AG08395 (cell line): ENCODE measurements at regions not wholly inside any gene's neighbourhood (a gene's known extent, or its start where the extent isn't known, plus 50 kb on each side); places are given as distances from the start of the nearest gene placed in this dataset.

ENCODE experiments used
- DNase-seq: peaks from one replicate; pipeline ENCODE4 v3.0.0; 2012; ENCODE audit warnings: mixed read lengths, low spot score

DNA sequence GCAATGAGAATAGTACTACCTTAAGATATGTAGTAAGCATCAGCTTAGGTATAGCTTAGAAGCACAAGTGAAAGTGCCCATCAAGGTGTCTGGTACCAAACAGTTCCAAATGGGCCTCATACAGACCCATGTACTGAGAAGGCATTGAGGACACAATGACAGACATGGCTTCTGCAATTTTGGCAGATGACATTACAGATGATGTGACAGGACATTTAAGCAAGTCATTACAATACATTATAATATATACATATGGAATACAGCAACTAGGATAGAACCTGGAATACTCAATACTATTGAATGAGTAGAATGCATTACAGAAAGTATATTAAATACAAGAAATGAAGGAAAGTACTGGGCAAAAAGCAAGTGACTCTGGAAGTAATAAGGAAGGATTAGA is 256.4 kb downstream of the GXYLT1 start:
- no peak for DNase-seq

DNA sequence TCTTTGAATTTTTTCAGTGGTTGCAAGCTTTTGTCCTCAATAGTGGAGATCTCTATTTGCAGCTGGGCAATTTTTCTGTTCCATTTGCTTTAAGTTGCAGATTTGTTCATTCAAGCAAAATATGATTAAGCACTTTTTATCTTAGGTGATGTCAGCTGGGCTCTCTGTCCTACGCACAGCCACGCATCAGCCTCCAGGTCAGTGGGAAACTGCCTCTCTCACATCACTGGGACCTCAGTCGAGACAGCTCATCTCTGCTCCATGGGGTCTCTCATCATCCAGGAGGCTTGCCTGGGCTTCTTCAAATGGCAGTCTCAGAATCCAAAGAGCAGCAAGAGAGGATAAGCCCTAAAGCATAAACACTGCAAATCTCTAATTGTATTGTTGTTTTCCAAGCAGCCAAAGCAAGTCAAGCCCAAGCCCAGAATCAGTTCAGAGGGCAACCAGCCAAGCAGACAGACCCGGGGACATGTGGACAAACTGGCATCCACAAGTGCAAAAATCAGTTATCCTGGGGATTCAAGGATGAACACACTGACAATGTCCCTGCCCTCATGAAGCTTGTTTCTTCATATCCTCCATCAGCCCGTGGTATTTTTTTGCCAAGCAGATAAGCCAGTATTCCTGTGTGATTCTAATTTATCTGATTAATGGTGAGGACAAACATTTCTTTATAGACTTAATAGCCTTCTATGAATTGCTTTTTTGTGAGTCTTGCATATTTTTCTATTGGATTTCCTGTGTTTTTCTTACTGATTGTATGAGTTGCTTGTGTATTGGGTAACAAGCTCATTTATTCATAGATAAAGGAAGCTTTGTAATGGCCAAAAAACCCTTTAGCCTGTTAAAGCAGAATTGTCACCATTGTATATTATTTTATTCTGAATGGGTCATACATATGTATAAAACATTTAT is 262.5 kb downstream of the GXYLT1 start:
- DNase-seq: no peak

DNA sequence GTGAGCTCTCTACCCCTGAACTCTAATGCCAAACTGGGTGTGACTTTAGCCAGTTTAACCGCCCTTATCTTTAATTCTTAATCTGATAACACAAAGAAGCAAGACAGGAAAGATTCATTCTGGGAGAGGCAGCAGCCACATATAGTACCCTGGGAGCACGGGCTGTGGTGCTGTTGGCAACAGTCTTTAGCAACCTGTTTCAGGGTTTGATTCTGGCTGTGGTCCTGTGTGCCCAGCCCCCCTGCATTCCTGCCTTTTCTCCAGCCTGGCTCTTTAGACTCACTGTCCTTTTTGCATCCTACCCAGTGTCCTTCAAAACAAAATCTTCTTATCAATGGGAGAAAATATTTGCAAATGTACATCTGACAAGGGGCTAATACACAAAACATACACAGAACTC is 275.2 kb downstream of the GXYLT1 start:
- DNase-seq: no peak

DNA sequence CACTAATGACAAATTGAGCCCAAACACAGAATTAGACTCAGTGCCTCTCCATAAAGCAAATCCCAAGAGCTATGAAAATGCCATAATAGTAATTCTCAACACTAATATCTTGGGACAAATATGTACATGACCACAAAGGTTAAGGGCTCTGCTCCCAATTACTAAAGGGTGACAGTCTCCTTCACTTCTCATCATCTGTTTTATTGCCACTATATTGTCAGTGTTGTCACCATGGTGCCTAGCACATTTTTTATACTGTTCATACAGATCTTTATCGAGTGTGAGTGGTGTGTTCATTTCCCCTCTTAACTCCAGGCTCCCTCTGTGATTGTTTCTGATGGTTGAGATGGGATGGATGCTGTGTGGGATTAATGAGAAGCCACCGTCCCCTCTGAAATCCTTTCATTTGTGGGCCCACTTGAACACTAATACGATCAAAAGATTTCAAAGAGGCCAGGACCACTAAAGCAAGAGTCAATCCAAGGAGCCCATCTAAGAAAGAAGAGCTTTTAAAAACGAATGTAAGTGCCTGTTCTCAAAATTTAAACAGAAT is 277.7 kb downstream of the GXYLT1 start:
- no peak for DNase-seq

DNA sequence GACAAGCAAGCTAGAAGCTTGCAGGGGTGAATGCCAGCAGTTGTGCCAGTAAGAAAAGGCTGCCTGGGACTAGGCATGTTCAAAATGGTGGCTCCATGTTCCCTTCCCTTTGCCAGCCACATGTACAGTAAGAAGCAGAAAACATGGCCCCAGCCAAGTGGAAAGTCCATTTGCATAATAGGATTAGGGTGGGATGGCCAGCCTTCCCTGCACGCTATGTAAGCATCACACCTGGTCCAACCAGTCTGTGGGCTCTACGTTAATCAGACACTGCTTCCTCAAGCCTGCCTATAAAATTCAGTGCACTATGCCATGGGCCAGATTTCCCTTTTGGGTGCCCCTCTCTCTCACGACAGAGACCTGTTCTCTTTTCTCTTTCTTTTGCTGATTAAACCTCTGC is 288.4 kb downstream of the GXYLT1 start:
- DNase-seq: no peak

DNA sequence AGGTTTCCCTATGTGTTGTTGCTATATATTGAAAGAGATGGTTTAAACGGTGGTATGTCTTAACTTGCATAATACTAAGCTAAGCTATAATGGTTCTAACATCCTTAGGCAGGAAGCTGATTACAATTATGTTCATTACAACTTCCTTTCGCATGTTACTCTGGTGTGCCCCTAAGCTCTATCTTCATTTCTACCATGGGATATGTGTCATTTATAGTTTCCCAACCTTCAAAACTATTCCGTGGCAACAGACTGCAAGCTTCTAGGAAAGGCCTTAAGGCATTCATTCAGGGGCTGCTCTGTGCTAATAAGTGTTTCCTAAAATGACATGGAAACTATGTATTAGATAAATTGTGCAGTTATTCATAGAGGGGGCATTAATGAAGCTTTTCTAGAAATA is 294.6 kb downstream of the GXYLT1 start:
- DNase-seq: no peak

DNA sequence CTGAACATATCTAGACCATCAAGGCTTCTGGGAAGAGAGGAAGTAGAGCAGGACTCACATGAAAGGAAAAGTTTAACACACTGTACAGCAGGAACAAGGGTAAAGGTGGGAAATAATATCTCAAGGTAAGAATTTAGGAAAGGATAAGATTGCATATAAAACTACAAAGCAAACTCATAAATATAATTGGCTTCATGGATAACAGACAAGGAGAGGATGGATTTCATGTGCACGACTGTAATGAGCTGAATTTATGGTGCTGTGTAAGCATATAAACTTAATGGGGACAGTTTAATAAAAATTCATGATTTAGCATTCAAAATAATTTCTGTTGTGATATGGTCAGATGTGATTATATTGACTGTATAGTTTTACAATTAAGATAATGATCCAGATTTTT is 298.0 kb downstream of the GXYLT1 start:
- no peak for DNase-seq

DNA sequence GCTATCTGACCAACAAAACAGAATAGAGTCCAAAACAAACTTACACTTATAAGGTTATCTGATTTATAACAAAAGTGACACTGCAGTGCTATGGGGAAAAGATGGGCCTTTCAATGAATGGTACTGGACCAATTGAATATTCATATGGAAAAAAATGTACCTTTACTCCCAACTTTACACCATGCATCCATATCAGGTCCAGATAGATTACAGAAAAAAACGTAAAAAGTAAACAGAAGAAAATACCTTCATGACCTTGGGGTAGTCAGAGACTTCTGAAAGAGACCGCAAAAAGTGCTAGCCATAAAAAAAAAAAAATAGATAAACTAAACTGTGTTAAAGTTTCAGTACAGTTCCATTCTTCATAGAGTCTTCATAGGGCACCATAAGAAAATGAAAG is 308.3 kb downstream of the GXYLT1 start:
- DNase-seq: no peak

DNA sequence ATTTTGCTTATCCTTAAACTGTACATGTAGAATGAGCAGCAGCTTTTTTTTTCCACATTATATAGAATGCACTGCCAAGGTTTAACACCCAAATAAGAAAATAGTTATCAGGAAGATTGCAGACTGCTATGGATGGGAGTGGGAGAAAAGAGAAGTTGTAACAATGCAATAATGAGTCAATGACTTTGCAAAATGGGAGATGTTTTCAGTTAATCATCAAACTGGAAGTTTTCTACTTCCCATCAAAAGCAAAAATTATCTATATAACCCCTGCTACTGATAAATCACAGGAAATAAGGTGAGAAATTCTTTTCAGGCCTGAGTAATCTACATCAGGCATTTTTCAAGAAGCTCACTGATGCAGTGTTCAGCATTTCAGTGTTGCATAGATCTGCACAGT is 309.1 kb downstream of the GXYLT1 start:
- DNase-seq: no peak

DNA sequence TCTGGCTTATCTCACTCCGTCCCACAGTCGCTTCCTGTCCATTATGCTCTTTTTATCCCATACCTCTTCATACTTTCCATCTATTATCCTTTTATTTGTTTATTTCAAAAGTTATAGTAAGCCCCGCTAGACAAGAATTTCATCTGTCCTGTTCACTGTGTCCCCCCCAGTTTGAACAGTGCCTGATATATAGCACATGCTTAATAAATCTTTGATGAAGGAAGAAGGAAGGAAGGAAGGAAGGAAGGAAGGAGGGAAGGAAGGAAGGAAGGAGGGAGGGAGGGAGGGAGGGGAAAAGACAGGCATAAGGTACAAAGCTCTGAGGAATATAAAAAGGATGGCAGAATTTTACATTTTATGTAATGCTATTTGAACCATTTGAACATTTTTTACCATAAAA is 324.7 kb downstream of the GXYLT1 start:
- no peak for DNase-seq

DNA sequence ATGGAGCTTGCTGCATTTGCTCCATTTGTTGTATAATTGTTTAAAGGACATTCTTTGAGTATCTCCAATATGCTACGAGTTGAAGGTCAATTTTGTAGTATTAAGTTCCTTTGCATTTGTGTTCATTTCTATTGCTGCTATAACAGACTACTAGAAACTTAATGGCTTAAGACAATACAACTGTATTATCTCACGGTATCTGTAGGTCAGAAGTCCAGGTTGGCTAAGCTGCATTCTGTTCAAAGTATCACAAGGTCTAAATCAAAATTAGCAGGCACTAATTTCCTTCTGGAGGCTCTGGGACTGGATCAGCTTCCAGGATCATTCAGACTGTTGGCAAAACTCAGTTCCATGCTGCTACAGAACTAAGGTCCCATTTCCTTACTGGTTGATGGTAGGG is 340.6 kb downstream of the GXYLT1 start:
- DNase-seq: no peak

DNA sequence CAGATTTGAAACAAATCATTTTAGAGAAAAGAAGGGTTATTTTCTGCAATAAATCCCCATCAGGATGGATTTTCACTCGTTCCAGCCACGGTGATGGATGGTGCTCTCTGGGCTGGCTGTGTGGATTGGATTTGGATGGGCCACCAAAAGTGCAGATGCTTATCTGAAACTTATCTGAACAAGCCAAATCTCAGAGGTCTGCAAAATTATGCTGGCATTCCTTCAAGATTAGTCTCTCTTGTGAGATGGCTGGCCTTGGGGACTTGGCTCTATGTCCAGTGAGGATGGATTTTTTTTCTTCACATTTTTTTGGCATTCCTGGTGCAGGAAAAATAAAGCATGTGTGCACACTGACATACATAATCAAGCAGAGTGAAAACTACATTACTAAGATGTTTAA is 341.9 kb downstream of the GXYLT1 start:
- no peak for DNase-seq

DNA sequence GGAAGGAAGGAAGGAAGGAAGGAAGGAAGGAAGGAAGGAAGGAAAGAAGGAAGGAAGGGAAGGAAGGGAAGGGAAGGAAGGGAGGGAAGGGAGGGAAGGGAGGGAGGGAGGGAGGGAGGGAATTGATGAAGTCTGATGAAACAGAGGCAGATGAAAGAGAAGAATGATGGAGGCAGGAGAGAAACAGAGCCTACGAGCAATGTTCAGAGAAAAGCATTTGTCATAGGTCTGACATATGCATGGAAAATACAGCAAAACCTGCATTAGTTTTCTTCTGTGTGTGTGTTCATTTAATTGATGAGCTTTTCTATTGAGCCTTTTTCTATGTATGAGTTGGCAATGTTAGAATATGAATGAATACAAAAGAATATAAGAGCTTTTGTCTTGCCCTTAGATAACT is 343.4 kb downstream of the GXYLT1 start:
- DNase-seq: no peak

DNA sequence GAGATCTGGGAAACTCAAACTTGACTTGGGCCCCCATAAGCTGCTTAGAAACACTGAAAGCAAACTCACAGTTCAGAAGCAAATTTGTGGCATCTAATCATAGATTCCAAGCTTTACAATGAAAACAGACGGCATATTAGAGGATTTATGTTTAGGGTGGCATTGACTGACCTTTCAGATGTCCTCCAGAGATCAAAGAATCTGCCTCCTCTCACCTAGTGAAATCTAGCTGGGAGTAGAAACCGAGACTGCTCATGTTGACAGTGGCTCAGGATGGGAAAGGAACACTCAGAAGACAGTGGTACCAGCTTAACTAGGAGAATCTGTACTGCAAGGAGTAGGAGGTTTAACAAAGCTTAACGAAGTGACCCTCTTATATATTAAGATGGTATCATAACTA is 345.0 kb downstream of the GXYLT1 start:
- DNase-seq: no peak

DNA sequence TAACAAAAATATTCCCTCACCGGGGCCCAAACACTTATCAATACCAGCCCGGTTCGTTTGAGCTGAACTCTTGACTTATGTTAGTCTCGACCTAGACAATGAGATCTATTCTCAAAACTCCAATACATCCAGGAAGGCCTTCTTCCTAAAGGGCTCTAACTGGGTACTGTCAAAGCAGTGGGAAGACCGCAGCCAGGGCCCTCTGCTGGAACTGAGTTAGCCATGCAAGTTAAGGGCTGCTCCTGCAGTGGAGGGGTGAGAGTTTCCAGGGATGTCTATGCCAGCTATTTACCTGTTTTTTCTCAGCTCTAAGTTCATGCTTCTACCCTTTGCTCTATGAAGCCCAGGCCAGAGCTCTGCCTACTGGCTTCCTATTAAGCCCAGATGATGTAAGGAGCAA is 348.8 kb downstream of the GXYLT1 start:
- no peak for DNase-seq

DNA sequence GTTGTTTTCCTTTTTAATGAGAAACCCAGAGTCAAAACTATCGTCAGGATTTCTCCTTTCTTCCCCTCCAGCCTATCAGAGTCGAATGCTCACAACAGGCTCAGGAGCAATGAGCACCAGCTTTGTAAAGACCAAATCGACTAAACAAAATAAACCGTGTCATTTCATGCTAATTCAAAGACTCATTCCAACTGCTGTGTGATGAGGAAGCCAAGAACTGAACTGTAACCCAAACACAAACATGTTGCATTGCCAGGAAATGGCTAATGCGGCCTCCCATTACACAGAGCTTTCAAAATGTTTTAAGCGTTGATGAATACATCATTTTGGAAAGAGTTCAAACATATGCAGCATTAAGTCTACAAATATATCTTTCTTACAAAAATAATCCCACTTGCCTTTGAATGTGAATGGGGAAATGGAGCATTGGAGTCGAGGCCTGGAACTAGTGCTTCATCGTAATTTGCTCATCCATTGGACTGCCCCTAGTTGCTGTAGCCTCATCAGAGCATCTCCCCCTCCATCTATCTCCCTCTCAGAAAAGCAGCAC is 349.5 kb downstream of the GXYLT1 start:
- DNase-seq: no peak

DNA sequence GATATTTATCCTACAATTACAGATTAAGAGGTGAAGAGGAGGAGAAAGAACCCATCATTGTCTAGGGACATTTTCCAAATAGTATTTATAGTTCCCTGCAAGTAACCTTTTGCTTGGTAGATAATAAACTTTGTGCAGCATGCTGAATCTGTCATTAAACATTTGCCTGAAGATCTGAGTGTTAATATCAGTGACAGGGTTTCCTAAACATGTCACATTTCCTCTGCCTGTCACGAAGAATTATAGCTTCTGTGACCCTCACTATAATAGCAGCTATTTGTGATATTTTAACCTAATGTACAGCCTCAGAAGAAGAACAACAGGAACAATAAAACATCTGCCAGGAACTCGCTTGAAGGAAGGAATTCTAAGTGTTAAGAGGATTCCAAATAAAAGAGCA is 350.3 kb downstream of the GXYLT1 start:
- DNase-seq: no peak

DNA sequence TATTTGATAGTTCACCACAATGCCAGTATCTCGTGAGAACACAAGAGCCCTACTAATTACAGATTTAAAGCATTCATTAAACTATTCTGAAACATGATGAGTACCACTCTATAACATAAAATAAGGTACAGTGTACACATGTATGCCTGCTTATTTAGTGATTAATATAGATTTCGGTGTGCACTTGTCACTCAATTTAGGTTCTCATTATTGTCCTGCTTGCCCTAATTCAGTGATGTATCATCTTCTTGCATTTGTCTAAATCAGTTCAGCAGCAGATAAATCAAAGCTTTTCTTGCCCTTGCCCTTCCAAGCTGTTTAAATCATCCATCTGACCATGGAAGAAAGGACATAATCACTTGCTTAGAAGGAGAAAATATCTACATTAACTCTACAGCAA is 359.7 kb downstream of the GXYLT1 start:
- no peak for DNase-seq

DNA sequence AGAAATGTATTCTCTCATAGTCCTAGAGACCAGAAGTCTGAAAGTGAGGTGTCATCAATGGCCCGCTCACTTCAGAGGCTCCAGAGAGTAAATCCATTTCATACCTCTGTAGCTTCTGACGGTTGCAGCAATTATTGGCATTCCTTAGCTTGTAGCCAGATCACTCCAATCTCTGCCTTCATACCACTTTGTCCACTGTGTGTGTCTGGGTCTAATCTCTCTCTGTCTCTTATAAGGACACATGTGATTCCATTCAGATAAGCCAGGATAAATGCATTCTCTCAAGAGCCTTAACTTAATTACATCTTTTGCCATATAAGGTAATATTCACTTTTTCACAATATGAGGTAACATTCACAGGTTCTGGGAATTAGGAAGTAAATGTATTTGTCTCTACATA is 365.7 kb downstream of the GXYLT1 start:
- DNase-seq: no peak

DNA sequence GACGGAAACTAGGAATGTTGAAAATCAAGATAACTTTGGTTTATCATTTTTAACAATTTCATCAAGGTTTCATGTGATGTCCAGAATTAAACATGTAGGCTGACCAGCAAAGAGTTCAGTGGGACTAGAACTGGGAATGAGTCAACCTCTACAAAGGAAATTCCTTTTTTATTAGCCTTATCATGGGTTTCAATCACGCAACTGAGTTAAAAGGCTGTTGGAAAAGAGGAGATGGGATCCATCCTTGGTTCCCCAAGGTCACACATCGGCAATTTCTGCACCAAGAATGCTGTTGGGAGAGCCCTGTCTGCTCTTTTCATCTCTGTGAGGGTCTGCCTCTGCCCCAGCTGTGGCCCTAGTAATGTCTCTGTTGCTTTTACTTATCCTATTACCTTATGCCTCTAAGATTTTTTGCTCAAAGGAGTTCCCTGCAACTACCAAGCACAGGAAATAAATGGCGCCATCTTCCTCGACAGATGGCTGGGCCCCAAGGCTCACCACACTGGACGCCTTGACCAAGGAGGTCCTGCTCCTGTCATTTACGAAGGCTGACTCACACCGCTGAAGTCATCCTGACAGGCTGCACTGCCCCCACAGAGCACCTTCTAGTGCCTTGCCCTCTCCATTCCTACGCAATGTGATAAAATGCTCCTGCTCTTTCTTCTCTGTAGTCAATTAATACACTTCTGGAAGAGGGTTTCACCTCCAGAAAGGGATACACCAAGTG is 367.4 kb downstream of the GXYLT1 start:
- DNase-seq: no peak

DNA sequence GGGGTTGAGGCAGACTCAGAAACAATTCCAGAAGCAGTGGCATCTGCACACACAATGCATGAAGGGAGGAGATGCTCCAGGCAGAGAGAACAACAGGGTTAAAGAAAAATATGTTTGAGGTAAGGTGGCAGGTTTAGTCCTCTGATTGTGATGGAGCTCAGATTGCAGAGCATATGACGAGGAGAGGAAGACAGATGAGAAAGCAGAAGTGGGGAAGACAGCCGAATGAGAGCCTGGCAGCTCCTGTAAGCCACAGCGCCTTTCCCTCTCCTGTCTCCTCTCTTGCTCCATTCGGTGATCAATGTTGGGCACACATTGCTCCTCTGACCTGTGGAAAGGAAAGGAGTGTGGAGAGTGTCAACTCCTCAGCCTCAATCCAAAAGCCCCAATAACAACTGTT is 372.2 kb downstream of the GXYLT1 start:
- no peak for DNase-seq

DNA sequence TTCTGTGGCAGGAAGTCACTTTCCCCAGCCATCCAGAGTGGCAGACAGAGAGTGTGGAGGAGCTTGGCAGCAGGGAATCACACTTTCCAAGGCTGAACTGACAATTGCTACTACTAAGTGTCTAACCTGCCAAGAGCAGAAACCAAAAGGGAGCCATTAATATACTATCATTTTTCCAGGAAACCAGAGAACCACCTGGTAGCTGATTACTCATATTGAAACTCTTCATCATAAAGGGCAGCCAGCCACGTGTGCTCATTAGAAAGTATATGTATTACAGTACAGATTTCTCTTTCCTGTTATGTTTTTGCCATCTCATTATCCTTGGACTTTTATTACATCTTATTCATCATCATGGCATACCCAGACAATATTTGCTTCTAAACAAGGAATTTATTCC is 374.9 kb downstream of the GXYLT1 start:
- no peak for DNase-seq

DNA sequence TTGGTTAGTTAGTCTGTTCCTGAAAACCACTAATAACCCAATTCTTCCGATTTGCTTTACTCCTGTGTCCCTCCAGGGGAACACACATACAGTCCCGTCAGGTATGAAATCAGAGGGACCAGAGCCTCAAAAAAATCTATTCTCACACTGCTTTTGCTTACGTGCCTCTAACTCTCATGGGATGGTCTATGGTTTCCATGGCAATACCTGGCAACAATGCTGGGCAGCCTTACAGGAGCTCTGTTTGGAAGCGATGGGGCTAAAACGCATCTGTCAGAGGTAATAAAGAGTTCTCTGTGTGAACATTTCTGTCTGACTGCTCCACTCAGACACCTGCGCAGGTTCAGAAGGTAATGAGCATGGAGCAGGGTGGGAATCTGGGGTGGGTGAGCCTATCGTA is 376.2 kb downstream of the GXYLT1 start:
- DNase-seq: no peak
